ENCODE measurements at regions not wholly inside any gene's neighbourhood (a gene's known extent, or its start where the extent isn't known, plus 50 kb on each side); places are given as distances from the start of the nearest gene placed in this dataset.

- Histone ChIP-seq H3K27ac (ENCODE audit: low read length) (no peak overlapping the region), H3K9me3 (ENCODE audit: insufficient read depth, low read depth, low read length) (no peaks in the 10 kb centered on the region), H3K4me1 (ENCODE audit: insufficient read depth, low read length) (0 out of 2 replicates have a peak, but pooled peaks cover 3% of the 10 kb centered on the region), H3K4me3 (ENCODE audit: low read length) (no peak overlapping the region), H3K9ac (ENCODE audit: low read depth, low read length) (no peak overlapping the region), H3K36me3 (ENCODE audit: insufficient read depth, low read depth, low read length) (no peaks in the 10 kb centered on the region), H3K27me3 (ENCODE audit: insufficient read depth, low read length) (peaks cover 8% of the 10 kb centered on the region; the same call in 1 of the 2 replicates)
Observed at GRCh38 chr10:21082206-21082605, 185.1 kb upstream of the NEBL start.

DNA sequence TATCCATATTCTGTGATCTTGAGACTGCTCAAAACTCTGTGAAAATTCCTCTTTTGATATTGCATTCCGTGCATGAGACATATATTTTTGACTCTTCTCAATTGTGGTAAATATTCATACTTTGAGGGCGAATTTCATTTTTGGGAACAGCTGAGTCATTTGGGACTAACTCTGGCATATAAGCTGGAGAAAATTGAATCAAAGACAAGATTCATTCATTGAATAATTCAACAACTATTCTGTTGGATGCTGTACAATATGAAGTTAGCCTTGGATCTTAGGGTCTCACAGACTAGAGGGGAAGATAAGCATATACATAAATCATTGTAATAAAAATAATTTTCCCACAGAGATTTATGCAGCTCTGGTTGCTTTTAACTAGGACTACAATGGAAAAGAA lies 183.2 kb upstream of the NEBL start:
- Histone ChIP-seq H3K9ac (ENCODE audit: low read depth, low read length) (no peak overlapping the region), H3K4me3 (ENCODE audit: low read length) (no peak overlapping the region), H3K27ac (ENCODE audit: low read length) (no peak overlapping the region), H3K36me3 (ENCODE audit: insufficient read depth, low read depth, low read length) (no peaks in the 10 kb centered on the region), H3K9me3 (ENCODE audit: insufficient read depth, low read depth, low read length) (no peaks in the 10 kb centered on the region), H3K27me3 (ENCODE audit: insufficient read depth, low read length) (peaks cover 8% of the 10 kb centered on the region; the same call in 1 of the 2 replicates), H3K4me1 (ENCODE audit: insufficient read depth, low read length) (0 out of 2 replicates have a peak, but pooled peaks cover 3% of the 10 kb centered on the region)

DNA sequence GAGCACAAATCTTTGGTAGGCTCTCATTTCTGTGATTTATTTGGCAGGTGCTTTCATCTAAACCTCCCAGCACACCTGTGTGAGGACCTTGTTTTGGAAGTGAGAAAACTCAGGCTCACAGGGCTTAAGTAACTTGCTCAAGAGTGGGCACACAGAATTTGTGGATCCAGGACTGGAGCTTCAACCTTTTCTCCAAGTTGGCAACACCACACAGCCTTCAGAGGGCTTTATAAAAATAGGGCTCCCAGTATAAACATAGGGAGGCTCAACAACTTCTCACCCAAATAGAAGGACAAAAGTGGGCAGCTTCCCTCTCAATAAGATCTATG lies 182.2 kb upstream of the NEBL start:
- Histone ChIP-seq H3K36me3 (ENCODE audit: insufficient read depth, low read depth, low read length) (no peaks in the 10 kb centered on the region), H3K9ac (ENCODE audit: low read depth, low read length) (no peak overlapping the region), H3K4me3 (ENCODE audit: low read length) (no peak overlapping the region), H3K27ac (ENCODE audit: low read length) (no peak overlapping the region), H3K9me3 (ENCODE audit: insufficient read depth, low read depth, low read length) (no peaks in the 10 kb centered on the region), H3K4me1 (ENCODE audit: insufficient read depth, low read length) (no peaks in the 10 kb centered on the region), H3K27me3 (ENCODE audit: insufficient read depth, low read length) (peaks cover 8% of the 10 kb centered on the region; the same call in 1 of the 2 replicates)

GRCh38 chr10:21078410-21079329 lies 181.6 kb upstream of the NEBL start:
- H3K9ac ChIP-seq (ENCODE audit: low read depth, low read length) = no peak overlapping the region
- H3K36me3 ChIP-seq (ENCODE audit: insufficient read depth, low read depth, low read length) = no peaks in the 10 kb centered on the region
- H3K9me3 ChIP-seq (ENCODE audit: insufficient read depth, low read depth, low read length) = no peaks in the 10 kb centered on the region
- no peak overlapping the region for H3K27ac ChIP-seq (ENCODE audit: low read length)
- H3K4me1 ChIP-seq (ENCODE audit: insufficient read depth, low read length) = no peaks in the 10 kb centered on the region
- peaks cover 8% of the 10 kb centered on the region; the same call in 1 of the 2 replicates for H3K27me3 ChIP-seq (ENCODE audit: insufficient read depth, low read length)
- H3K4me3 ChIP-seq (ENCODE audit: low read length) = no peak overlapping the region

GRCh38 chr10:21077681-21078080 lies 180.6 kb upstream of the NEBL start:
- H3K9ac ChIP-seq (ENCODE audit: low read depth, low read length) = no peak overlapping the region
- no peaks in the 10 kb centered on the region for H3K36me3 ChIP-seq (ENCODE audit: insufficient read depth, low read depth, low read length)
- peaks cover 8% of the 10 kb centered on the region; the same call in 1 of the 2 replicates for H3K27me3 ChIP-seq (ENCODE audit: insufficient read depth, low read length)
- H3K4me3 ChIP-seq (ENCODE audit: low read length) = no peak overlapping the region
- no peaks in the 10 kb centered on the region for H3K4me1 ChIP-seq (ENCODE audit: insufficient read depth, low read length)
- no peak overlapping the region for H3K27ac ChIP-seq (ENCODE audit: low read length)
- H3K9me3 ChIP-seq (ENCODE audit: insufficient read depth, low read depth, low read length) = no peaks in the 10 kb centered on the region

- peaks cover 8% of the 10 kb centered on the region; the same call in 1 of the 2 replicates for H3K27me3 ChIP-seq (ENCODE audit: insufficient read depth, low read length)
Observed at GRCh38 chr10:21076381-21076780, 179.3 kb upstream of the NEBL start.

DNA sequence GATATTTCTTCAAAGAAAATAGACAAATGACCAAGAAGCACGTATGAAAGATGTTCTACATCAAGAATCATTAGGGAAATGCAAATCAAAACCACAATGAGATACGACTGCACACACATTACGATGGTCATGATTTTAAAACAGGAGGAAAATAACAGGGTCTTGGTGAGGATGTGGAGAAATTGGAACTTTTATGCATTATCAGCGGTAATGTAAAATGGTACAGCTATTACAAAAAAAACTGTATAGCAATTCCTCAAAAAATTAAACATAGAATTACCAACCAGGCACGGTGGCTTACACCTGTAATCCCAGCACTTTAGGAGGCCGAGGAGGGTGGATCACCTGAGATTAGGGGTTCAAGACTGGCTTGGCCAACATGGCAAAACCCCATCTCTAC lies 178.8 kb upstream of the NEBL start:
- Histone ChIP-seq H3K4me1 (ENCODE audit: insufficient read depth, low read length) (no peaks in the 10 kb centered on the region), H3K9me3 (ENCODE audit: insufficient read depth, low read depth, low read length) (no peaks in the 10 kb centered on the region), H3K36me3 (ENCODE audit: insufficient read depth, low read depth, low read length) (no peaks in the 10 kb centered on the region), H3K9ac (ENCODE audit: low read depth, low read length) (no peak overlapping the region), H3K4me3 (ENCODE audit: low read length) (no peak overlapping the region), H3K27ac (ENCODE audit: low read length) (no peak overlapping the region), H3K27me3 (ENCODE audit: insufficient read depth, low read length) (peaks cover 8% of the 10 kb centered on the region; the same call in 1 of the 2 replicates)

More at GRCh38 chr10:21076381-21076780, 179.3 kb upstream of the NEBL start:
- Histone ChIP-seq H3K27ac (ENCODE audit: low read length) (no peak overlapping the region), H3K4me1 (ENCODE audit: insufficient read depth, low read length) (no peaks in the 10 kb centered on the region), H3K36me3 (ENCODE audit: insufficient read depth, low read depth, low read length) (no peaks in the 10 kb centered on the region), H3K9ac (ENCODE audit: low read depth, low read length) (no peak overlapping the region), H3K9me3 (ENCODE audit: insufficient read depth, low read depth, low read length) (no peaks in the 10 kb centered on the region), H3K4me3 (ENCODE audit: low read length) (no peak overlapping the region)

- Histone ChIP-seq H3K9ac (ENCODE audit: low read depth, low read length) (no peak overlapping the region), H3K36me3 (ENCODE audit: insufficient read depth, low read depth, low read length) (no peaks in the 10 kb centered on the region), H3K4me3 (ENCODE audit: low read length) (no peak overlapping the region), H3K27ac (ENCODE audit: low read length) (no peak overlapping the region), H3K4me1 (ENCODE audit: insufficient read depth, low read length) (0 out of 2 replicates have a peak, but pooled peaks cover 4% of the 10 kb centered on the region), H3K9me3 (ENCODE audit: insufficient read depth, low read depth, low read length) (no peaks in the 10 kb centered on the region), H3K27me3 (ENCODE audit: insufficient read depth, low read length) (no peaks in the 10 kb centered on the region)
Observed at GRCh38 chr10:21071001-21071673, 174.0 kb upstream of the NEBL start.

GRCh38 chr10:21069929-21070700 lies 173.0 kb upstream of the NEBL start:
- no peak overlapping the region for H3K9ac ChIP-seq (ENCODE audit: low read depth, low read length)
- no peak overlapping the region for H3K27ac ChIP-seq (ENCODE audit: low read length)
- H3K36me3 ChIP-seq (ENCODE audit: insufficient read depth, low read depth, low read length) = no peaks in the 10 kb centered on the region
- no peak overlapping the region for H3K4me3 ChIP-seq (ENCODE audit: low read length)
- no peaks in the 10 kb centered on the region for H3K27me3 ChIP-seq (ENCODE audit: insufficient read depth, low read length)
- 0 out of 2 replicates have a peak, but pooled peaks cover 4% of the 10 kb centered on the region for H3K4me1 ChIP-seq (ENCODE audit: insufficient read depth, low read length)
- H3K9me3 ChIP-seq (ENCODE audit: insufficient read depth, low read depth, low read length) = no peaks in the 10 kb centered on the region

DNA sequence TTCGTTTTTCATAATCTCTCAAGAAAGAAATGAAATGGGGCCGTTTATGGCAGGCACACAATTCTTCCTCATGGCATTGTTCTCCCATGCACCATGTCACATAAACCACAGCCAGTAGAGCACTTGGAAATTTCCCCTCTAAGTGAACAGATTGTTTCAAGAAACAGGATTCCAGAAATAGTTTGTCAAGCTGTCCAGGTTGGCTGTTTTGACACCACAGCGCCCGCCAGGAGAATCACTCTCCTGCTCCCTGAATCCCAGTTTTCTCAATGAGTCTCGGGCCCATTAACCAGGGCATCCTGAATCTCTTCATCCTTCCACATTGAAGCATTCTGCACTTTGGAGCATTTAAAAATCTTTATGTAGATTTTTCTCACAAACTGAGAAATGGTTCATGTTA lies 172.2 kb upstream of the NEBL start:
- 0 out of 2 replicates have a peak, but pooled peaks cover 4% of the 10 kb centered on the region for H3K4me1 ChIP-seq (ENCODE audit: insufficient read depth, low read length)
- no peaks in the 10 kb centered on the region for H3K36me3 ChIP-seq (ENCODE audit: insufficient read depth, low read depth, low read length)
- H3K27ac ChIP-seq (ENCODE audit: low read length) = no peak overlapping the region
- H3K27me3 ChIP-seq (ENCODE audit: insufficient read depth, low read length) = no peaks in the 10 kb centered on the region
- no peak overlapping the region for H3K4me3 ChIP-seq (ENCODE audit: low read length)
- no peak overlapping the region for H3K9ac ChIP-seq (ENCODE audit: low read depth, low read length)
- no peaks in the 10 kb centered on the region for H3K9me3 ChIP-seq (ENCODE audit: insufficient read depth, low read depth, low read length)

DNA sequence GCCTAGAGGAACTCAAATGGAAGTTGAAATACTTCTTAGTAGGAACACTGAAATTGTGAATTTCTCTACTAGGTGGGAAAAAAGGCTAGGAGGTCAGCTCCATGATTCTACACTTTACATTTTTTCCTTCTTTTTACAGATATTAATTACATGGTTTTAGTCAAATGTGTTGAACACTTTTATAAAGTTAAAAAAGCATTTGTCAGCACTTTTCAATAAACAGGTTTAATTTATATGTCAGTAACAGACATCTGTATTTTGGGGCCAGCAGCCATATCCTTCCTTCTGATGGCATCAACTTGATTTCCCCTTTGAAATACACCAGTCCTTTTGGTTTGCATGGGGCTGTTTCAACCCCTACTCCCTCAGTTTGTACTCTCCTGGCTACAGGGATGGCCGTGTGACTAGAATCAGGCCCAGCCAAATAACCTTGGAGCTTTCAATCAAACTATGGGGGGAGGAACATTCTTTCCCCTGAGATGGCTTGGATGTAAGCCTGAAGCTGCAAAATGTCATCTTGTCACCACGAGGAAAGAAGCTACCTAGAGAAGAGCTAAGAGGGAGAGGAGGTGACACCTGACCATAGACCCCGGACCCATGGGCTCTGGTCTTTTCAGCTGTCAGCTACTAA lies 171.0 kb upstream of the NEBL start:
- Histone ChIP-seq H3K27ac (ENCODE audit: low read length) (no peak overlapping the region), H3K36me3 (ENCODE audit: insufficient read depth, low read depth, low read length) (no peaks in the 10 kb centered on the region), H3K4me1 (ENCODE audit: insufficient read depth, low read length) (0 out of 2 replicates have a peak, but pooled peaks cover 4% of the 10 kb centered on the region), H3K4me3 (ENCODE audit: low read length) (no peak overlapping the region), H3K27me3 (ENCODE audit: insufficient read depth, low read length) (no peaks in the 10 kb centered on the region), H3K9me3 (ENCODE audit: insufficient read depth, low read depth, low read length) (no peaks in the 10 kb centered on the region), H3K9ac (ENCODE audit: low read depth, low read length) (no peak overlapping the region)

Data from iPS-20b (cell line).